Spleen (tissue), 11 donors: ENCODE measurements at regions not wholly inside any gene's neighbourhood (a gene's known extent, or its start where the extent isn't known, plus 50 kb on each side); places are given as distances from the start of the nearest gene placed in this dataset.

ENCODE experiments used
- DNase-seq: peaks from one replicate; pipeline ENCODE4 v3.0.0-alpha.2; 2020
- H3K27ac ChIP-seq, 8 donors: fragments of 200-600 bp; sonication (generic) in 7 of 8; 1 replicate in 4 of 8; 2 replicates in 4 of 8; pipeline versions ENCODE4 v1.5.0 to v1.8.0; 2016 to 2021; ENCODE audit warnings: inconsistent platforms in 4 of 8, mild to moderate bottlenecking in 4 of 8, moderate library complexity in 1 of 8
- H3K27me3 ChIP-seq, 7 donors: fragments of 200-600 bp; sonication (generic) in 6 of 7; replicated peaks in 1 of 7; 1 replicate in 4 of 7; 2 replicates in 3 of 7; pipeline versions ENCODE4 v1.5.0 to v1.8.0; 2016 to 2021; ENCODE audit warnings: inconsistent platforms in 3 of 7, mild to moderate bottlenecking in 1 of 7
- H3K36me3 ChIP-seq, 6 donors: fragments of 200-600 bp; sonication (generic) in 5 of 6; 1 replicate in 4 of 6; 2 replicates in 2 of 6; pipeline versions ENCODE4 v1.5.0 to v1.8.0; 2016 to 2021; ENCODE audit warnings: inconsistent platforms in 2 of 6
- H3K4me1 ChIP-seq, 6 donors: fragments of 200-600 bp; sonication (generic) in 5 of 6; 1 replicate in 3 of 6; 2 replicates in 3 of 6; pipeline versions ENCODE4 v1.5.0 to v1.8.0; 2016 to 2021; ENCODE audit warnings: inconsistent platforms in 3 of 6
- H3K4me3 ChIP-seq, 8 donors: fragments of 200-600 bp; sonication (generic) in 7 of 8; 1 replicate in 4 of 8; 2 replicates in 4 of 8; pipeline versions ENCODE4 v1.5.0 to v1.8.0; 2016 to 2021; ENCODE audit warnings: inconsistent platforms in 4 of 8, mild to moderate bottlenecking in 4 of 8, moderate library complexity in 2 of 8
- H3K9me3 ChIP-seq, 8 donors: fragments of 200-600 bp; sonication (generic) in 7 of 8; 1 replicate in 4 of 8; 2 replicates in 4 of 8; pipeline versions ENCODE4 v1.5.0 to v1.8.0; 2016 to 2021; ENCODE audit warnings: inconsistent platforms in 4 of 8
- POLR2A ChIP-seq, 3 donors: fragments of 450-650 bp; IDR thresholded peaks; one replicate each; pipeline ENCODE4 v1.5.1; 2017; ENCODE audit warnings: antibody characterized with exemption in 3 of 3, mild to moderate bottlenecking in 1 of 3
- POLR2AphosphoS5 ChIP-seq, 3 donors: sonication (generic); formaldehyde crosslinking; IDR thresholded peaks; one replicate each; pipeline ENCODE4 v1.5.1; 2017; ENCODE audit warnings: antibody characterized with exemption in 3 of 3
- WGBS, 5 donors: extraction: QIAGEN DNeasy Blood & Tissue Kit in 3 of 5; methylation state at CpG; one replicate each; pipeline versions ENCODE4 v1.1.5 to v1.1.7; 2013 to 2018; 5-methylcytosine and 5-hydroxymethylcytosine counted together
- intact Hi-C: fragments of 100-400 bp; cut with DNase I; formaldehyde crosslinking; loops from one replicate; pipeline ENCODE4 v1.15.0; 2023; ENCODE audit warnings: low total_unique reads
- TF ChIP-seq, protein P1 (sequence below), 11 experiments: fragments of 200-600 bp in 7 of 11; fragments of 450-650 bp in 4 of 11; sonication (generic) in 4 of 11; IDR thresholded peaks in 8 of 11; conservative IDR thresholded peaks in 3 of 11; 1 replicate in 7 of 11; 2 replicates in 4 of 11; pipeline versions ENCODE4 v1.4.0 to v1.8.0; 2016 to 2021; ENCODE audit warnings: antibody characterized with exemption in 11 of 11, inconsistent platforms in 4 of 11, mild to moderate bottlenecking in 1 of 11
- donor health status: healthy with polysubstance abuse.
- donor health status: DM: no; HTN: no; CAD: no; lungs with moderate emphysema.
- donor health status: DM: no; HTN: no; CAD: no.
- donor health status: Bipolar disorder and iron deficiency.
- donor health status: healthy.
- donor health status: DM: no; HTN: no; CAD: no.
- donor health status: DM: yes; HTN: yes; CAD: no.

DNA sequence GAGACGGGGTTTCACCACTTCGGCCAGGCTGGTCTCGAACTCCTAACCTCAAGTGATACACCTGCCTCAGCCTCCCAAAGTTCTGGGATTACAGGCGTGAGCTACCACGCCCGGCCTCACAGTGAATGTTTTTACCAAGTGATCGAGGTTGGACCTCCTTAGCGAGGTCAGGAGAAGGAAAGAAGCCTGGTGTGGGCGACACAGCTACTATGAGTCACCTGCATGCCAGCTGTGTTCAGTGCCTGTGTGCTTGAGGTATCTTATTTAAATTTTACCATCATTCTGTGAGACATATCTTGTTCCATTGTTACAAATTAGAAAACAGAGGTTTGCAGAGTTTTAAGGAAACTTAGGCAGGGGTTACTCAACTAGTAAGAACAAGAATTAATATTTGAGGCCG is 174.8 kb upstream of the DYNLRB2 start:
- Histone ChIP-seq H3K4me1 (no peaks in the 10 kb centered on the region), H3K36me3 (no peaks in the 10 kb centered on the region), H3K9me3 (no peaks in the 10 kb centered on the region), H3K27ac (no peak overlapping the region), H3K4me3 (no peak overlapping the region), H3K27me3 (peaks cover 0 to 10% (median 0%) of the 10 kb centered on the region in 7 donors)
- intact Hi-C loops: no loop called here
- WGBS, 5 donors: 80 to 88% (median 84%) methylated on average over 10 of the region's 10 CpGs
- no peak for DNase-seq
- TF ChIP-seq POLR2AphosphoS5 (IDR thresholded peaks at IDR 0.05) (no peak), POLR2A (IDR thresholded peaks at IDR 0.05) (no peak)
- TF ChIP-seq, protein P1, sequence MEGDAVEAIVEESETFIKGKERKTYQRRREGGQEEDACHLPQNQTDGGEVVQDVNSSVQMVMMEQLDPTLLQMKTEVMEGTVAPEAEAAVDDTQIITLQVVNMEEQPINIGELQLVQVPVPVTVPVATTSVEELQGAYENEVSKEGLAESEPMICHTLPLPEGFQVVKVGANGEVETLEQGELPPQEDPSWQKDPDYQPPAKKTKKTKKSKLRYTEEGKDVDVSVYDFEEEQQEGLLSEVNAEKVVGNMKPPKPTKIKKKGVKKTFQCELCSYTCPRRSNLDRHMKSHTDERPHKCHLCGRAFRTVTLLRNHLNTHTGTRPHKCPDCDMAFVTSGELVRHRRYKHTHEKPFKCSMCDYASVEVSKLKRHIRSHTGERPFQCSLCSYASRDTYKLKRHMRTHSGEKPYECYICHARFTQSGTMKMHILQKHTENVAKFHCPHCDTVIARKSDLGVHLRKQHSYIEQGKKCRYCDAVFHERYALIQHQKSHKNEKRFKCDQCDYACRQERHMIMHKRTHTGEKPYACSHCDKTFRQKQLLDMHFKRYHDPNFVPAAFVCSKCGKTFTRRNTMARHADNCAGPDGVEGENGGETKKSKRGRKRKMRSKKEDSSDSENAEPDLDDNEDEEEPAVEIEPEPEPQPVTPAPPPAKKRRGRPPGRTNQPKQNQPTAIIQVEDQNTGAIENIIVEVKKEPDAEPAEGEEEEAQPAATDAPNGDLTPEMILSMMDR (IDR thresholded peaks at IDR 0.05 in 8 of 11, conservative IDR thresholded peaks at IDR 0.05 in 3 of 11): no peak

DNA sequence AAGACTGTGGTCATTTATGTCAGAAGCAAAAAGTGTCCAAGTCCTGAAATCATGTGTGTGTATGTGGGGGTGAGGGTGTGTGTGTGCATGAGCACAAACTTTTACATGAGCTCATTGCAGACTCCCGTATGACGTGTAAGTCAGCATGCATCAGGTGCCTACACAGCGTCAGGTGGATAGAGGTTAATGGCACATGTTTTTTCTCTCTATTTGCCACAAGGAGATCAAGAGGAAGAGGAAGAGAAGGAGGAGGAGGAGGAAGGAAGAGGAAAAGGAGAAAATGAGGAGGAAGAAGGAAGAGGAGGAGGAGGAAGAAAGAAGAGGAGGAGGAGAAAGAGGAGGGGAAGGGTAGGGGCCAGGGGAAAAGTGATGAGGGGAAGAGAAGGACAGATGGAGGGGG is 178.0 kb upstream of the DYNLRB2 start:
- Histone ChIP-seq H3K4me1 (no peaks in the 10 kb centered on the region), H3K27me3 (peaks cover 0 to 10% (median 0%) of the 10 kb centered on the region in 7 donors), H3K4me3 (no peak overlapping the region), H3K27ac (no peak overlapping the region), H3K36me3 (no peaks in the 10 kb centered on the region), H3K9me3 (no peaks in the 10 kb centered on the region)
- 89 to 97% (median 90%) methylated on average over 3 of the region's 3 CpGs for WGBS, 5 donors
- TF ChIP-seq POLR2AphosphoS5 (IDR thresholded peaks at IDR 0.05): no peak
- TF ChIP-seq, protein P1 (IDR thresholded peaks at IDR 0.05 in 8 of 11, conservative IDR thresholded peaks at IDR 0.05 in 3 of 11): no peak
- intact Hi-C loops: no loop called here
- no peak for DNase-seq

DNA sequence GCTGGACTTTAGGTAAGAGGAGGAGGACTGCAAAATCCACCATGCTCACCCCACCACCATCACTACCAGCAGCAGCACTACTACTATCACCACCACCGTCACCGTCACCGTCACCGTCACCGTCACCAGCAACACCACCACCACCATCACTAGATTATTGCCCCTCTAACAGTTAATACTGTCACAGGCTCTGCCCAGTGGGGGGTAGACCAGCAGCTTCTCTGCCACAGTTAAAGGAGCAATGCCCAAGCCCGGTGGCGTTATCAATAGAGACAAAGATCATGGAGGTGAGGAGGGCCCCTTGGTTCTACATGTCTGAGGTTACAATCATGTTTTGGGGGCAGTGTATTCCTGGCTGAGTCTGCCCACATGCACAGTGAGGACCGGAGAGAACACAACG is 184.4 kb upstream of the DYNLRB2 start:
- no peak overlapping the region for H3K4me3 ChIP-seq
- no peaks in the 10 kb centered on the region for H3K4me1 ChIP-seq
- intact Hi-C loops: no loop called here
- no peaks in the 10 kb centered on the region for H3K9me3 ChIP-seq
- no peak overlapping the region for H3K27ac ChIP-seq
- 84 to 93% (median 88%) methylated on average over 9 of the region's 9 CpGs for WGBS, 5 donors
- H3K27me3 ChIP-seq: no peaks in the 10 kb centered on the region
- TF ChIP-seq POLR2AphosphoS5 (IDR thresholded peaks at IDR 0.05): no peak
- TF ChIP-seq POLR2A (IDR thresholded peaks at IDR 0.05): no peak
- TF ChIP-seq, protein P1 (IDR thresholded peaks at IDR 0.05 in 8 of 11, conservative IDR thresholded peaks at IDR 0.05 in 3 of 11): no peak
- H3K36me3 ChIP-seq: no peaks in the 10 kb centered on the region
- no peak for DNase-seq

DNA sequence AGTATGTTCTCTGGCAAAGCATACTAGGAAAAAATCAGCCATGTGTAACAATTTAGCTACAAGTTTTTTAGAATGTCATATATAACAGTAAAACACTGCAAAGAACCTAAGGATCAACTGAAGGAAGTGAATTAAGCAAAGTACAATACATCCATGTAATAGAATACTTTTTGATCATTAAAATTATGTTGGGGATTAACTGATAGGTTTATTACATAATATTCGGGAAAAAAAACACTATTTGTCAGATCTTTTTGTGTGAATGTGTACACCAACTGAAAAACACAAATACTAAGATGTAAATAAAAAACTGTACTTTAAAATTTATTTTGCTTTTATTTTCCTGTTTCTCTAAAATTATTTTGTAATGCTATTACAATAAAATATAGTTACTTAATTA is 185.5 kb upstream of the DYNLRB2 start:
- TF ChIP-seq, protein P1 (IDR thresholded peaks at IDR 0.05 in 8 of 11, conservative IDR thresholded peaks at IDR 0.05 in 3 of 11): no peak
- no peak for TF ChIP-seq POLR2AphosphoS5 (IDR thresholded peaks at IDR 0.05)
- no peak for TF ChIP-seq POLR2A (IDR thresholded peaks at IDR 0.05)
- no peak overlapping the region for H3K27ac ChIP-seq
- no peaks in the 10 kb centered on the region for H3K9me3 ChIP-seq
- no peaks in the 10 kb centered on the region for H3K4me1 ChIP-seq
- no peak for DNase-seq
- H3K27me3 ChIP-seq: peaks cover 0 to 8% (median 0%) of the 10 kb centered on the region in 7 donors
- H3K4me3 ChIP-seq: no peak overlapping the region
- intact Hi-C loops: no loop called here
- no peaks in the 10 kb centered on the region for H3K36me3 ChIP-seq
- WGBS, 5 donors: 67 to 92% (median 89%) methylated on average over 1 of the region's 1 CpG
